MM.1S (cell line): ENCODE measurements at regions not wholly inside any gene's neighbourhood (a gene's known extent, or its start where the extent isn't known, plus 50 kb on each side); places are given as distances from the start of the nearest gene placed in this dataset.

Source experiments
- DNase-seq: peaks from one replicate; pipeline ENCODE4 v3.0.0-alpha.2; 2015
- H2AFZ ChIP-seq: fragments of 300-600 bp; sonication (generic); 2 replicates; pipeline ENCODE4 v1.6.0; 2016; ENCODE audit warnings: antibody characterized with exemption, low read length
- H3F3A ChIP-seq: fragments of 300-600 bp; sonication (generic); 2 replicates; pipeline ENCODE4 v1.6.1; 2016; ENCODE audit warnings: mild to moderate bottlenecking, antibody characterized with exemption, low read length, moderate library complexity, mixed read lengths; ENCODE audit not compliant: insufficient read depth
- H3K27ac ChIP-seq: fragments of 300-600 bp; sonication (generic); 2 replicates; pipeline ENCODE4 v1.5.1; 2016; ENCODE audit warnings: mild to moderate bottlenecking, low read length
- H3K27me3 ChIP-seq: fragments of 300-600 bp; sonication (generic); replicated peaks from 2 replicates; pipeline ENCODE4 v1.6.0; 2016; ENCODE audit warnings: low read length; ENCODE audit not compliant: insufficient read depth
- H3K36me3 ChIP-seq: fragments of 300-600 bp; sonication (generic); replicated peaks from 2 replicates; pipeline ENCODE4 v1.6.1; 2016; ENCODE audit warnings: mild to moderate bottlenecking, low read length, mixed read lengths; ENCODE audit not compliant: insufficient read depth
- H3K4me1 ChIP-seq: fragments of 300-600 bp; sonication (generic); 2 replicates; pipeline ENCODE4 v1.6.1; 2016; ENCODE audit warnings: low read length, mixed read lengths
- H3K4me2 ChIP-seq: fragments of 300-600 bp; sonication (generic); 2 replicates; pipeline ENCODE4 v1.6.0; 2016; ENCODE audit warnings: low read depth, low read length
- H3K4me3 ChIP-seq: fragments of 300-600 bp; sonication (generic); 2 replicates; pipeline ENCODE4 v1.5.1; 2016; ENCODE audit warnings: low read length, mixed read lengths
- H3K79me2 ChIP-seq: fragments of 300-600 bp; sonication (generic); 2 replicates; pipeline ENCODE4 v1.6.1; 2016; ENCODE audit warnings: mixed run types, low read length, mixed read lengths
- H3K9ac ChIP-seq: fragments of 300-600 bp; sonication (generic); 2 replicates; pipeline ENCODE4 v1.6.1; 2016; ENCODE audit warnings: low read length, mixed read lengths
- H3K9me2 ChIP-seq: fragments of 300-600 bp; sonication (generic); replicated peaks from 2 replicates; pipeline ENCODE4 v1.6.1; 2016; ENCODE audit warnings: mild to moderate bottlenecking, low read length, mixed read lengths; ENCODE audit not compliant: insufficient read depth
- H3K9me3 ChIP-seq: fragments of 300-600 bp; sonication (generic); replicated peaks from 2 replicates; pipeline ENCODE4 v1.6.1; 2016; ENCODE audit warnings: mild to moderate bottlenecking, low read length, mixed read lengths; ENCODE audit not compliant: insufficient read depth
- H4K20me1 ChIP-seq: fragments of 300-600 bp; sonication (generic); 2 replicates; pipeline ENCODE4 v1.6.1; 2016; ENCODE audit warnings: mild to moderate bottlenecking, low read length, moderate library complexity, mixed read lengths; ENCODE audit not compliant: insufficient read depth
- EZH2 ChIP-seq: fragments of 300-600 bp; sonication (generic); optimal IDR thresholded peaks from 2 replicates; pipeline ENCODE3; 2017; ENCODE audit warnings: low read depth, mild to moderate bottlenecking, antibody characterized with exemption, low read length, mixed read lengths
- EZH2phosphoT487 ChIP-seq: fragments of 300-600 bp; sonication (generic); IDR thresholded peaks from 2 replicates; pipeline ENCODE4 v1.6.1; 2018; ENCODE audit warnings: antibody characterized with exemption, low read length
- TF ChIP-seq, protein P1 (sequence below): fragments of 300-600 bp; sonication (generic); IDR thresholded peaks from 2 replicates; pipeline ENCODE4 v1.5.1; 2016; ENCODE audit warnings: antibody characterized with exemption, low read length, mixed read lengths

DNA sequence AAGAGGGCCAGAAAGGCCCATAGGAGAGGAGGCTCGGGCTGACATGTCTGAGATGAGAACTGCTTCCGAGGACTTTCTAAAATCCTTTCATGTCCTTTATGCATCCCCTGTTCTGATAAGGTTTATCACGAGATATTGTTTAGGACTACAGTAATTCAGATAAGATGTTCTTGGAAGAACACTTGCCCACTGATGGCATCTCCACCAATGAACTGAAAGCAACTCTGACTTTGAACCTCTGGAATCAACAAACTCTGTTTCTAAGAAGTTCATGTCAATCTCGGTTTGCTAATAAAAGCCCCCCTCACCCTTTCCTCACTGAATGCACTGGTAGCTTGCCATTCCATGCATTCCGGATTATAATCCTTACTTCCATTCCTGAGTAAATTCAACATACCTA lies 90.9 kb downstream of the FGF9 start:
- Histone ChIP-seq H3K9me3 (no peaks in the 10 kb centered on the region), H2AFZ (no peak overlapping the region), H3K36me3 (no peaks in the 10 kb centered on the region), H3F3A (no peaks in the 10 kb centered on the region), H3K27ac (no peak overlapping the region), H4K20me1 (no peaks in the 10 kb centered on the region), H3K27me3 (no peaks in the 10 kb centered on the region), H3K79me2 (no peaks in the 10 kb centered on the region), H3K4me1 (no peaks in the 10 kb centered on the region), H3K4me3 (no peak overlapping the region), H3K4me2 (no peak overlapping the region), H3K9me2 (no peaks in the 10 kb centered on the region), H3K9ac (no peak overlapping the region)
- TF ChIP-seq EZH2, result no peak
- TF ChIP-seq, protein P1, sequence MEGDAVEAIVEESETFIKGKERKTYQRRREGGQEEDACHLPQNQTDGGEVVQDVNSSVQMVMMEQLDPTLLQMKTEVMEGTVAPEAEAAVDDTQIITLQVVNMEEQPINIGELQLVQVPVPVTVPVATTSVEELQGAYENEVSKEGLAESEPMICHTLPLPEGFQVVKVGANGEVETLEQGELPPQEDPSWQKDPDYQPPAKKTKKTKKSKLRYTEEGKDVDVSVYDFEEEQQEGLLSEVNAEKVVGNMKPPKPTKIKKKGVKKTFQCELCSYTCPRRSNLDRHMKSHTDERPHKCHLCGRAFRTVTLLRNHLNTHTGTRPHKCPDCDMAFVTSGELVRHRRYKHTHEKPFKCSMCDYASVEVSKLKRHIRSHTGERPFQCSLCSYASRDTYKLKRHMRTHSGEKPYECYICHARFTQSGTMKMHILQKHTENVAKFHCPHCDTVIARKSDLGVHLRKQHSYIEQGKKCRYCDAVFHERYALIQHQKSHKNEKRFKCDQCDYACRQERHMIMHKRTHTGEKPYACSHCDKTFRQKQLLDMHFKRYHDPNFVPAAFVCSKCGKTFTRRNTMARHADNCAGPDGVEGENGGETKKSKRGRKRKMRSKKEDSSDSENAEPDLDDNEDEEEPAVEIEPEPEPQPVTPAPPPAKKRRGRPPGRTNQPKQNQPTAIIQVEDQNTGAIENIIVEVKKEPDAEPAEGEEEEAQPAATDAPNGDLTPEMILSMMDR, result no peak
- TF ChIP-seq EZH2phosphoT487, result no peak
- DNase-seq, result no peak

DNA sequence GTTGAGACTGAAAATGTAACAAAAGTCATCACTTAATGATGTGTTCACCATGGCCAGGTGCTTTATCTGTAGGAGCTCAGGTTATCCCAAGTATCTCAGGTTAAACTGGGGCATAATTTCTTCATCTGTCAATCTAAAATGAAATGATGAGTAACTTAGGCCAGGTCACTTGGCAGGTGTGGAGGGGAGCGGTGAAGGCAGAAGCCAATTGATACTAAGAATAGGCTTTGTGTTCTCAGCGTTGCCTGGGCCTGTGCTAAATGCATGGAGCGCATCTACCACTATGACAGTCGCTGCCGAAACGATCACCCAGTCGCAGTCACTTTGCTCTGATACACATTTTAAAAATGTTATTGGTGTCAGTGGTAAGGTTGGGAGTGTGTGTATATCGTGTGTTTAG lies 91.6 kb downstream of the FGF9 start:
- no peaks in the 10 kb centered on the region for H3K4me1 ChIP-seq
- TF ChIP-seq EZH2 (no peak), EZH2phosphoT487 (no peak)
- TF ChIP-seq, protein P1, result no peak
- H3F3A ChIP-seq, result no peaks in the 10 kb centered on the region
- H2AFZ ChIP-seq, result no peak overlapping the region
- H3K9me2 ChIP-seq, result no peaks in the 10 kb centered on the region
- no peaks in the 10 kb centered on the region for H3K9me3 ChIP-seq
- H3K4me2 ChIP-seq, result no peak overlapping the region
- no peak overlapping the region for H3K27ac ChIP-seq
- H3K36me3 ChIP-seq, result no peaks in the 10 kb centered on the region
- H4K20me1 ChIP-seq, result no peaks in the 10 kb centered on the region
- H3K4me3 ChIP-seq, result no peak overlapping the region
- H3K9ac ChIP-seq, result no peak overlapping the region
- no peaks in the 10 kb centered on the region for H3K27me3 ChIP-seq
- DNase-seq, result no peak
- no peaks in the 10 kb centered on the region for H3K79me2 ChIP-seq

DNA sequence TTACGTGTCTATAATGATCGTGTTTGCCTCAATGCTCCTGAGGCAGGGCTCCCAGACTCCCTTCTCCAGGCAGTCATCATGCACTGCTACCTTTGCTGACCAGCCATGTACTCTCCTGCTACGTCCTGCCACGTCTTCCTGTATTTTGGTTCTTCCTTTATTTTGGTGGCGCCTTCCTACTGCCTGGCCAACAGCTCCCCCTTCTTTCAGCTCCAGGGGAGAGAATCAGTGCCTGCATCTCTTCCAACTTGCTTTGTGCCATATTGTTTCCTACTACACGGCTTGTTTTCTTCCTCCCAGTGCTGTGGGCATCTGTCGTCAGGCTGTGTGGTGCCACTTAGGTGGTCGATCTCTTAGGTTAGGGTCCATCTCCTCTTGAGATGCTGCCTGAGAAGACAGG lies 96.2 kb downstream of the FGF9 start:
- Histone ChIP-seq H3F3A (no peaks in the 10 kb centered on the region), H3K27me3 (no peaks in the 10 kb centered on the region), H2AFZ (no peak overlapping the region), H3K27ac (no peak overlapping the region), H3K36me3 (no peaks in the 10 kb centered on the region), H3K9me2 (no peaks in the 10 kb centered on the region), H3K79me2 (no peaks in the 10 kb centered on the region), H3K9ac (no peak overlapping the region), H3K4me2 (no peak overlapping the region), H4K20me1 (no peaks in the 10 kb centered on the region), H3K4me3 (no peak overlapping the region), H3K4me1 (no peaks in the 10 kb centered on the region), H3K9me3 (no peaks in the 10 kb centered on the region)
- DNase-seq, result no peak
- no peak for TF ChIP-seq EZH2phosphoT487
- TF ChIP-seq, protein P1, result no peak
- no peak for TF ChIP-seq EZH2
